Stimulated activated CD8-positive, alpha-beta memory T cell treated with anti-CD3 and anti-CD28 coated beads, Interleukin-4, amount 100 ng/mL, for 24 hours (primary cell): ENCODE measurements at regions not wholly inside any gene's neighbourhood (a gene's known extent, or its start where the extent isn't known, plus 50 kb on each side); places are given as distances from the start of the nearest gene placed in this dataset.
"Not testable (repeated sequence)": the region's sequence is repeated elsewhere in the genome, so short reads cannot be mapped to it uniquely, and the experiment has no call there.

Experiments
- DNase-seq: peaks from one replicate; pipeline ENCODE4 v3.0.0-alpha.2; 2020; ENCODE audit warnings: low read depth

DNA sequence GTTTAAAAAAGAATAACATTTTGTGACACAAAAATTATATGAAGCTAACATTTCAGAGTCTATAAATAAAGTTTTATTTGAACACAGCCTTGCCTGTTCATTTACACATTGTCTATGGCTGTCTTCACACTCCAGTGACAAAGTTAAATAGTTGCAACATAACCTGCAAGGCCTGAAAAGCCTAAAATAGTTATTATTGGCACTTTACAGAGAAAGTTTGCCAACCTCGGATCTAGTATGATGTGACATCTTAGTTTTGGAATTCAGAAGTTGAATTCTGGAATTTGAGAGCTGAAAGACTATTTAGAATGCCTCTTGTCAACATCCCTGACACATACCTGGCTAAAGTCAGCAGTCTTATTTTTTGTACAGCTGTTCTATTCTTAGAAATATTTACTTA lies 68.3 kb downstream of the DYRK2 start:
- DNase-seq: no peak

DNA sequence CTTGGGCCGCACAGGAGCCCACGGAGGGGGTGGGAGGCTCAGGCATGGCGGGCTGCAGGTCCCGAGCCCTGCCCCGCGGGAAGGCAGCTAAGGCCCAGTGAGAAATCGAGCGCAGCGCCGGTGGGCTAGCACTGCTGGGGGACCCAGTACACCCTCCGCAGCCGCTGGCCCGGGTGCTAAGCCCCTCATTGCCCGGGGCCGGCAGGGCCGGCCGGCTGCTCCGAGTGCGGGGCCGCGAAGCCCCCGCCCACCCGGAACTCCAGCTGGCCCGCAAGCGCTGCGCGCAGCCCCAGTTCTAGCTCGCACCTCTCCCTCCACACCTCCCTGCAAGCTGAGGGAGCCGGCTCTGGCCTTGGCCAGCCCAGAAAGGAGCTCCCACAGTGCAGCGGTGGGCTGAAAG lies 70.8 kb downstream of the DYRK2 start:
- not testable (repeated sequence) for DNase-seq

DNA sequence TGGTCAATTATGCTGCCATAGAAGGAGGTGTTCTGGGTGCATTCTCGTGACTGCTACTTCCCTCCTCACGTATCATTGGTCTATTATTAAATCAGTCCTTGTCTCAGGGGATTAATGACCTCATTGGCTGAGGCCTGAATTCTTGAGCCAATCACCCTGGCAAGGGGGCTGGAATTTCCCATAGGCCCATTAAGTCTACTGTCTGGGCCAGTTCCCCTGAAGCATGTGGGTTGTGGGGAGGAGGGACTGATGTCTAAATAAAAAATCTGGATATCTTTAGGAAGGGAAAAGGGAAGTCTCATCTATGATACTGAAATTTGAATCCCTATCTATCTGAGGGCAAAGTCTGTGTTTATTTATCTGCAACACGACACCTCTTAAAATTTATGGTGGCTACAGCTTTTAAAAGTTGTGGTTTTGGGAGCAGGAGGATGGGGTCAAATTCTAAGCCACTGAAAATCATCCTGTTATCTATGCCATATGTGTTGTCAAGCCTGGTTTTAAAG lies 71.9 kb downstream of the DYRK2 start:
- DNase-seq: no peak

DNA sequence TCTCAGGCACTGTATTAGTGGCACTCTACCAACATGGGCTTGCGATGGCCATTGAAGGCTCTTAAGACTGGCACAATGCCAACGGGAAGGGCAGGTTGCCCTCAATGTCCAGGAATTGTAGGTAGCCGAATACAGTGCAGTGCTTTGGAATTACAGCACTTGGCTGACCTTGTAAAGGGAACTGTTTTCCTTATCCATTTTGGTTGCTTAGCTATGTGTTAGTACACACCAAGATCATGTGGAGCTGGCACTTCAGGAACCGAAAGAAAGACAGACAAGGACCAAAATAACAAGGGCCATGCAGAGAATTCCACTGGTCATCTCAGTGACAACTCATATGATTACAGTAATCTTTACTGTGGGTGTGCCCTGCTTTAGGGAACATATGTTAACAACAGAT lies 72.7 kb downstream of the DYRK2 start:
- DNase-seq: no peak

DNA sequence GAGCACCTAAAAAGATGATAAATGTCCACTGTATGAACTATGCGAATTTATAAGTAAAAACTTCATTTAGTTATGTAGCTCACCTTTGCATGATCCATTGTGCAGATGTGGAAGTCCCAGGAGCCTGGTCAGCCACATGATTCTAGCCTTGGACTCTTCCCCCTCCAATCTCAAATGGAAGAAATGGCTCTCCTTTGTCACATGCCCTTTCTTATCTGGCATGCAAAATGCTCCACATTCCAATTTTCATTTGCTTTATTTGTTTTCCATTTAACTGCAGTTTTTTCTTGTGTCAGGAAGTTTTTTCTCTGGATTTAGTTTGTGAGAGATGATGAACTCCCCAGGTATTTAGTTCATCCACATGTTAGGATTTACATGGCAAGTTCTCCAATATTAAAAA lies 73.8 kb downstream of the DYRK2 start:
- DNase-seq: no peak

DNA sequence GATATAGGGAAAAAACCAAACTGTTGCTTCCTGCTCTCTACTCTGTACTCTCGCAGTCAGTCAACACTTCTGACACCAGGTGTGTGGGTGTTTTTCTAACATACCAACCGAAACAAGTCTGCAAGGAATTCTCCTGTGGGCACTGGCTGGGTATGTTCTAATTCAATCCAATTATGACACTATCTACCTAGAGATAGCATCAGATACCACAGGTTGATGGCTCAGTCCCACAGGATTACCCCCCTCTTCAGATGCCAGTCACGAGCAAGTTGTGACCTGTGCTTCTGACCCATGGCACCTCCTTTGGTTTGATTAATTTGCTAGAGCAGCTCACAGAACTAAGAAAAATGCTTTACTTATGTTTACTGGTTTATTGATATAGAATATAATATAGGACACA lies 78.3 kb downstream of the DYRK2 start:
- DNase-seq: no peak

DNA sequence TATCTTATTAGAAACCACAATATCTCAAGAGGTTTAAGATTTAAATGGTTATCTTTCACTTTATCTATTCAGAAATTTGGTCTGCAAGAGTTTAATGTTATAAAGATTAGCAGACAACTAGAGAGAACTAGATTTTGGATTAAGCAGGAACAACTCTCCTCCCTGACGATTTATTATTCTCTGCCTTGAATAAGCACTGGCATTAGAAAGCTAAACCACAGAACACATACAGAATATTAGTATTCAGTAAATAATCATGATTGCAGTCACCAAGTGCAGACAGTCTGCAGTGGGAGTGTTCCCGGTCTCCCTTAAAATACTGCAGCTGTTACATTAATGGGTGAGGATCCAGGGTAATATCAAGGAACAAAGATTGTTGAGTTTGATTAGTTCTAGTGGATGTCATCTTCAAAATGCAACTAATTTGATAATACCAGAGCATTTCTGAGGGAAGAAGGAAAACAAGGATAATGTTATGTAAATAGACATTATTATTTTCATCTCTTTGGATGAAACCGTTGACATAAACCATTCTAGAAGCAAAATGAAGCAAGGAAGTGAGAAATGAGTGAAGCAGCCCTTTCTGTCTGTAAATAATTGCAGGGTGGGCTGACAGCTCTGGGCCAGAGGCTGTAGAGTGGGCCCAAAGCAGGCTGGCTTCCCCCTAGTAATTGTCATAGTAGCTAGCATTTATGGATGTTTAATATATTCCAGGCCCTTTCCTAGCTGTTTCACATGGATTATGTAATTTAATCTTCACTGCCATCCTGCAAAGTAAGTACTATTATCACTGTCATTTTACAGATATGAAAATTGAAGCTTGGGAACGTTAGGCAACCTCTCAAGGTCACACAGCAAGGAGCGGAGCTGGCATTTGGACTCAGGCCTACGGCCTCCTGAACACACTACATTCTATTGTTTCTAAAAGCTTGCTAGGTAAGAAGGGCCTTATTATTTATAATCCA lies 79.4 kb downstream of the DYRK2 start:
- no peak for DNase-seq

DNA sequence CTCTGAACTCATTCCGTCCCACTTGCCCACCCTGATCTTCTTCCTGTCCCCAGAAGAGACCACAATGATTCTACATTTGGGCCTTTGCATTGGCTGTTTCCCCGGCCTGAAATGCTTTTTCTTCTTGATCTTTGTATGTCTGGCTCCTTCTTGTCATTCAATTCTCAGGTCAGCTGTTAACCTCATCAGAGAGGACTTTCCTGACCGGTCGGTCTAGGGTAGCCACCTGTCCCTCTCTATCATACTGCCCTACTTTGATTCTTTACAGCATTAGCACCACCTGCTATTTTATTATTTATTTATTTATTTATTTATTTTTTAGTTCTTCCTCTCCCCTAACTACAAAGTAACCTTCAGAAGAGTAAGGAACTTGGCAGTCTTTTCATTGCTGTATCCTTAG lies 84.3 kb downstream of the DYRK2 start:
- DNase-seq: no peak

DNA sequence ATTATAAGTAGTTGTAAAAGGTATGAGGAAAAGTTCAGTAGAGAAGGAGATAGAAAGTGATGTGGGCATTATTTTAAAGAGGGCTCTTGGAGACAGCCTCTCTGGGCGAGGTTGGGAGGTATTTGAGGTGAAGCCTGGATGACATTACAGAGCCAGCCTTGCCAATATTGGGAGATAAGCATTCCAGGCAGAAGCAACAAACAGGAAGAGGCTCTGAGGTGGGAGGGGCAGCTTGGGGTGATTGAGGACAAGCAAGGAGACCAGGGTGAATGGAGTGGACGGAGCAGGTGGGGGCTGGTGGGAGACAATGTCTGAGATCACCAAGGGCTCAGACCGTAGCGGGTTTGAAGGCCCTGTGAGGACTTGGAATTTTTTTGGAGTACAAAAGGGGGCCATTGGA lies 87.3 kb downstream of the DYRK2 start:
- no peak for DNase-seq

DNA sequence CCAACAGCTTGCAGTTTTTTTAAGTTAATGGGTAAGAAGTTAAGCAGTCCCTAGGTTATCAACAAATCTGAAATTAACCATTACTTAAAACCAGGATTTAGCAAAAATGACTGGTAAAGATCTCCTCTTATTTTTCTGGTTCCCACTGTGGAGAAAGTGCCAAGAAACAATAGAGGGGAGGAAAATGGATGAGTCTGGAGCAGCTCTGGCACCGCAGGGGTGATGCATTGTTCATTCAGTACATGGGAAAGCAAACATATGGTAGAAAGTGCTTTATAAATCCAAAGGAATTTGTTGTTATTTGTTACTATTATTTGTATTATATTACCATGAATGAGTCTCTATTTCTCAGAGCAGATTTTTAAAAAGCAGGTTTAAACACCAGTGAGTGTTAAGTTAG lies 92.2 kb downstream of the DYRK2 start:
- DNase-seq: no peak

DNA sequence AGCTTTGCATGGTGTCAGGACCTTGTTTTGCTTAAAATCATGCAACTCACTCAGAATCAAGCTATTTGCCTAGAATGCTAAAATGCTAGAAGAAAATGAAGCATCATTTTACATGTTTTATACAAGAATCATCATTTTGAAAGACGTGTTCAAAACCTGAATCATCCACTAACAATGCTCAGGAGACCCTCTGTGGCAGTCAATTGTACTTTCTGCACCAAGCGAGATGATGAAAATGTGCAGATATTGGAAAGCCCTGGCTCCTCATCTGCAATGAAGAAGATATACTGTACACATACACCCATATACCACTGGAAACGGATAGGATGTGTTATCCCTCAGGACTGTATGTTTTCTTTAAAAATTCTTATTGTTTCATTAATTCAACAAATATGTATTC lies 92.7 kb downstream of the DYRK2 start:
- DNase-seq: no peak

DNA sequence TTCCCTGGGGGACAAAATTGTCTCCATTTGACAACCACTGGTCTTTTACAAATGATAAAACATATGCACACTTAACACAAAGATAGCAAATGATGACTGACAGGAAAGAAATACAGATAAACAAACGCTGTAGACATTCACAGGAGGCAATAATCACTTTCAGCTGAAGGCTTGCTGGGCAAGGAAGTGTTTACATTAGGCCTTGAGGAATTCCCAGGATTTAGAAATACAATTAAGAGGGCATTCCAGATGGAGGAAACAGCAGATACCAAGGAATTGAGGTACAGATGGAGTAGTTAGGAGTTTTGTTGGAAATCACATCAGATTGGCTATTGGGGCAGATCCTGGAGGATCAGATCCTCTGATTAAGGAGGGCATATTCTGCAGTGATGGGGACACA lies 93.9 kb downstream of the DYRK2 start:
- no peak for DNase-seq

DNA sequence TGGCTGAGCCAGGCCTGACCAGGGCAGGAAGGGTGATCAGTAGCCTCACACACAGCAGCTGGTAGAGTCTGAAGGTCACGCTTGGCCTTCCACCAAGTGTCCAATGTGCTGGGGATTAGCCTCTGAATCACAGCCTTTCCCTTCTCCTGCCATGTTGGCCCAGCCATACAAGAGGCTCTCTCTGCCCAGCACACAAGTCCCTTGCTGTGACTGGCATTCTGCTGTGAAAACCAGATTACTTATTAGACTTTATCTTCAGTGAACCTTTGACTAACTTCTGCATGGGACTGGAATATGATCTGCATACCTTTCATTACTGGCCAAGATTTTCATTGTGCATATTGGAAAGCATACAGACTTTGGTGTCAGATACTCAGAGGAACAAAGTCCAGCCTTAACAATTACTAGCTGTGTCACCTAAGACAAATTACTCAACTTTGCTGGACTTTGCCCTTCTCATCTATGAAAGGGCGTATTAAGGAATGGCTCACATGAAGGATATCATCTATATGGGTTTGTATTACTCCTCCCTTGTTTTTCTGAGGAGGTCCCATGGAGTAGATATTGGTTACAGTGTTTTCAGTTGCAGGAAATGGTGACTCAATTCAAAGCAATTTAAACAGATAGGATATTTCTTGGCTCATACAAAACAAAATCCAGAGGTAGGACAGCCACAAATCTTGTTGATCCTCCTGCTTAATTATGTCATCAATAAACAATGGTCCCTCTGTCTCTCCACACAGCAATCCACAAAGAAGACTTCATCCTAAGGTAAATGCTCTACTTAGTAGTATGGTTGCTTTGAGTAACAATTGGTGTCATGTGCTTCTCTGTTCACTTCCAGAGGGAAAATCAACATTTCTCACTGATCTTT lies 99.6 kb downstream of the DYRK2 start:
- no peak for DNase-seq

DNA sequence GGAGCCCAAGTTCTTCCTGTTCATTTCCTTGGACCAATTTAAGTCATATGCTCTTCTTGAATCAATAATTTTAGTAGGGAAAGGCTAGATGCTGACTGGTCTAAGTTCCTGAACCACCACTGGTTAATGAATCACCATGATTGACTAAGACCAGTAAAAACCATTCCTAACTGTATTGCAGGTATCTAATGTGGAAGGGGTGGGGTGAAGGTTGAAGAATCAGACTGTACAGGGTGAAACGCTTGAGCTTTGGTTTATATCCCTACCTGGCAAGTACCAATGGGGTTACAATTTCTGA lies 100.1 kb downstream of the DYRK2 start:
- no peak for DNase-seq

DNA sequence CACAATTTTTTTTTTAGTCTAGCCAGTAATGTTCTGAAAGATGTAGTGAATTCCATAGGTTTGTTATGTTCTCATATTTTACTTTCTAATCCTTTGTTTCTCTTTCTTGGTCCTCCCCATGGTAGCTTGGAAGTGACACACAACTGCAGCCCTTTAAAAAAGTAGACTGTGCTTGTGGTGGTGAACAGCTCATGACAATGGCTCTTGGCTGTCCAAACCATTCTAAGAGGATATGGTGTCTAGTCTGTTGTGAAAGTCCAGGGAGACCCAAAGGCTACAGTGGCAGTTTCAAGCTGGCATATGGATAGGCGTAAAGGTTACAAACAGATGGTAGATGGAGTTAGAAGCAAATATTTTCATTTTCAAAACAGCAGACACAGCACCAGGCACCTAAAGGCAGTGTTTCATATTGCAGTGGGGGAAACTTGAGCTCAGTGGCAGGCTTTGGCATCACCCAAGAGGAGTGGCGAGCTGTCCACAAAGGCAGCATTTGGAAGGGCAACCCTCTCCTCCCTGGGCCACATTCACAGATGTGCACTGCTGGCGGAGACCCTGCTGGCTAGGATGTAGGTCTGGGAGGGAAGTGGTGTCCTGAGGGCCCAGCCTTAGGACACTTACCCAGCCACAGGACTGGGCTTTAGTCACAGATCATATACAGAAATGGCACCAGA lies 102.1 kb downstream of the DYRK2 start:
- DNase-seq: no peak

DNA sequence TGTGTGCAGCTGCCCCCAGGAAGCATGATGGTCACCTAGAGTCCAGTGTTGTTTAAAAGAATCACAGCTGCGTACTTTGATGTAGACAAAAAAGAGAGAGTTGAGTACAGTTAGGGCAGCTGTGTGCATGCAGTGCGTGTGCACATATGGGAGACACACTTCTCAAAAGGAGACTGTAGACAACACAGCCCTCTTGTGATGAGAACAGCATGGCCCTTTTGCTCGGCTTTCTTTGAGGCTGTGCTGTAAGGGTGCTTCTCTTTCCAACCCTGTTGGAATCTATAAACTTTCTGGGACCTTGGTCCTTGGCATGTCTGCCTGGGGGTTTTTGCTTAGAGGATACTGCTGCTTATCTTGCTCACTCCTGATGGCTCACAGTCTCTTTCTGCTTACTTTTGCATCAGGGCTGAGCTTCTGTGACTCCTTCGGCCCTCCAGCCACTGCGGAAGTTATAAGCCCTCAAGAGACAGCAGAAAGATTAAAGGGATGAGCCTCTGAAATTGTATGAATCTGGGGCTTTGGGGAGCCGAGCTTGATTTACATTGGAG lies 102.9 kb downstream of the DYRK2 start:
- DNase-seq: no peak

DNA sequence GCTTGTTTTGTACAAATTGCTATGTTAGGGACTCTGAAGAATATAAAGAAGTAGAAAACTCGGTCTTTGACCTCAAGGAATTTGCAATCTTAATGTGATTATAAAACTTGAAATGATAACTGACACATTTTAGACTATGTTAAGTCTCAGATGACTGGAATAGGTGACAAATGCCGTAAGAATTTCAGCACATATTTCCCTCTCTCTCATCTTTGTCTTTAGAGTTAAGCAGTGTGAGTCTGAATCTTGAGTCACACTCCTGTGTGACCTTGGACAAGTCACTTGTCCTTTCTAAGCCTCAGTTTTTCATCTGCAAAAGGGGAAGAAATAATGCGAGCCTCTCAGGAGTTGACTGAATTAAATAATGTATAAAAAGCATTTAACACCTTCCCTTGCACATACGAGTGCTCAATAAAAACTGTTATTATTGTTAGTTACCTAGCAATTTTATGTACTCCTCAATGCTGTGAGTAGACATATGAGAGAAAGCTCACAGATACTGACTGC lies 103.7 kb downstream of the DYRK2 start:
- DNase-seq: no peak

DNA sequence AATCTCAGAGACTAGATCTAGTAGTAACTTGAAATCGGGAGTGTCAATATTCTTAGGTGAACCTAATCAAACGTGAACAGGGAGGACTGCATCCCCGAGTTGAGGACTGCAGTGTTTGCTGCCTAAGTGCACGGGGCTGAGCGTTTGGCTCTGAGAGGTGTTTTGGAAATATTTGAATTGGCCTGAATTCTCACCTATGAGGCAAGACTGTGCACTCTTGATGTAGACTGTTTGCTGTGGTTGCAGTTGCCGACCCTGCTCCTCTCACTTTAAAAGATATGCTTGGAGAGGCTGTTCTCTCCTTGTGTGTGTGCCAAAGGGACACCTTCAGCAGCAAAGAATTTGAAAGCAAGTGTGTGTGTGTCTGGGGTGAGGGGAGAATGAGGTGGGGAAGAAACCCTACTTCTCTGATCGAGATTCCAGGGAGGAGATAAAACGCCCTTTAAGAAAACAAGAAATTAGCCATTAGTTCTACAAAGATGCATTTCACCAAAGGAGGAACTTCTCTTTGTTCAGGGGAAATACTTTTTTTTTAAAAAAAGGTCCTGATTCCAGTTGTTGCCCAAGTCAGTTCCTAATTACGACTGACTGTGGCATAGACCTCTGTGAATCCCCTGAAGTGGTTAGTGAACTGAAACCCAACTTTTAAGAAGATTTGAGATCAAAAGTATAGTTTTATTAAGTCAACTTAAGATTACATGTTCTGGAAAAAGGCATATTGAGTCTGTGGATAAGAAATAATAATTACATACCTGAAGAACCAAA lies 106.6 kb downstream of the DYRK2 start:
- DNase-seq: no peak

DNA sequence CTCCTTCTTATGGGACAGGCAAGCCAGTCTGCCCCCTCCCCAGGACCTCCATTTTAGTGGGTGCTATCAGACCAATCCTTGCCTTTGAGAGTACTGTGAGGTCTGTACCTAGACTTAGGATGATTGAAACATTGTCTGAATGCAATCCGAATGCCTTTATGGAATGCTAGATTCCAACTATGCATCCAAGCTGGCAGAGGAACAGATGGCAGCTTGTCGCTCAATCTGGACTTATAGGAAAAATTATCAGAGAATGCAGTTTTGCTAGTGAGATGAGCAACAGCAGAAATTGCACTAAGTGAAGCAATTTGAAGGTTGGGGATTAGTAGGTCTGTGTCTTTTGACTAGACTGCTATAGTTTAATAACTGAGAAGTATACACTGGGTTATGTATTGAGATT lies 109.1 kb downstream of the DYRK2 start:
- no peak for DNase-seq

DNA sequence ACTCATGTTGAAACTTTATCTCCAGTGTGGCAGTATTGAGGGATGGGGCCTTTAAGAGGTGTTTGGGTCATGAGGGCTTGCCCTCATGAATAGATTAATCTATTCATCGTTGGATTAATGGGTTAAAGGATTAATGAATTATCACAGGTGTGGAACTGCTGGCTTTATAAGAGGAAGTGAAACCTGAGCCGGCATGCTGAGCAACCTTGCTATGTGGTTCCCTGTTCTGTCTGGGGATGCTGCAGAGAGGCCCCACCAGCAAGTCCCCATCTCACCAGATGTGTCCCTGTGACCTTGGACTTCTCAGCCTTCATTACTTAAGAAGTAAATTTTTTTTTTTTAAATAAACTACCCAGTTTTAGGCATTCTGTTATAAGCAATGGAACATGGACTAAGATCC lies 109.6 kb downstream of the DYRK2 start:
- DNase-seq: no peak

DNA sequence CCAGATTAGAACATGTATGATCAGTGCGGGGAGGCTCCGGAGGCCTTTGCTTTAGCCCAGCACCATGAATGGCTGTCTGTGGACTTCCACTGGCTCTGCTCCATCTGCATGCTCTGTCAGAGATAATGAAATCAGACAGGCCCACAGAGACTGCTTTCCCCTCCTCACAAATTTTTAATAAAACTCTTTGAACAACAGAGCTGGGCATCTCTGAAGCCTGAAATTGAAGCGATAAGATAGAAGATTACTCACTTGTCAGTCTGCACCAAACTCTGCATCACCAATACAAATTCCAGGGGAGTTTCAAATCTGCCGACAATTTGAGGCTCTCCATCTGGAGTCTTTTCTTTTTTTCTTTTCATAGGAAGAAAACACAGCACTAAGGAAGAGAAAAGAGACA lies 110.0 kb downstream of the DYRK2 start:
- DNase-seq: no peak
